ENCODE measurements at regions not wholly inside any gene's neighbourhood (a gene's known extent, or its start where the extent isn't known, plus 50 kb on each side); places are given as distances from the start of the nearest gene placed in this dataset.
"Not testable (repeated sequence)": the region's sequence is repeated elsewhere in the genome, so short reads cannot be mapped to it uniquely, and the experiment has no call there.

GRCh38 chr4:31877429-31877828, 1157.3 kb downstream of the PCDH7 start:
- DNase-seq (no peak), ATAC-seq (no peak)
- intact Hi-C loops (cut with micrococcal nuclease): no loop called here

- ATAC-seq; DNase-seq; intact Hi-C loops (cut with micrococcal nuclease): not testable (repeated sequence)
Measured at GRCh38 chr4:31880837-31881236, 1160.7 kb downstream of the PCDH7 start.

- no peak for DNase-seq
- intact Hi-C loops (cut with micrococcal nuclease): no loop called here
Measured at GRCh38 chr4:31896349-31896748, 1176.2 kb downstream of the PCDH7 start.

GRCh38 chr4:31905363-31905762, 1185.2 kb downstream of the PCDH7 start:
- ATAC-seq (no peak), DNase-seq (no peak)
- intact Hi-C loops (cut with micrococcal nuclease): no loop called here

More at GRCh38 chr4:31896349-31896748, 1176.2 kb downstream of the PCDH7 start:
- no peak for ATAC-seq

GRCh38 chr4:31908261-31908660, 1188.1 kb downstream of the PCDH7 start:
- DNase-seq (no peak), ATAC-seq (no peak)
- intact Hi-C loops (cut with micrococcal nuclease): no loop called here

GRCh38 chr4:31917334-31917733, 1197.2 kb downstream of the PCDH7 start:
- ATAC-seq (no peak), DNase-seq (no peak)
- intact Hi-C loops (cut with micrococcal nuclease): no loop called here

- DNase-seq (no peak), ATAC-seq (no peak)
- intact Hi-C loops (cut with micrococcal nuclease): no loop called here
Measured at GRCh38 chr4:31918891-31919290, 1198.7 kb downstream of the PCDH7 start.

GRCh38 chr4:31923634-31924033, 1203.5 kb downstream of the PCDH7 start:
- no peak for ATAC-seq
- intact Hi-C loops (cut with micrococcal nuclease): no loop called here
- no peak for DNase-seq

GRCh38 chr4:31929676-31930345, 1209.6 kb downstream of the PCDH7 start:
- ATAC-seq: no peak
- intact Hi-C loops (cut with micrococcal nuclease): no loop called here
- DNase-seq: no peak

- intact Hi-C loops (cut with micrococcal nuclease): no loop called here
- ATAC-seq: no peak
- no peak for DNase-seq
Measured at GRCh38 chr4:31946456-31946855, 1226.3 kb downstream of the PCDH7 start.

GRCh38 chr4:31947101-31947500, 1226.9 kb downstream of the PCDH7 start:
- intact Hi-C loops (cut with micrococcal nuclease): no loop called here
- no peak for ATAC-seq
- DNase-seq: no peak

- ATAC-seq (no peak), DNase-seq (no peak)
Measured at GRCh38 chr4:31949045-31949444, 1228.9 kb downstream of the PCDH7 start.

GRCh38 chr4:31955346-31955745, 1235.2 kb downstream of the PCDH7 start:
- intact Hi-C loops (cut with micrococcal nuclease): no loop called here
- ATAC-seq (no peak), DNase-seq (no peak)

More at GRCh38 chr4:31949045-31949444, 1228.9 kb downstream of the PCDH7 start:
- intact Hi-C loops (cut with micrococcal nuclease): no loop called here

- ATAC-seq (no peak), DNase-seq (no peak)
- intact Hi-C loops (cut with micrococcal nuclease): no loop called here
Measured at GRCh38 chr4:31959972-31960371, 1239.8 kb downstream of the PCDH7 start.

GRCh38 chr4:31964685-31965084, 1244.5 kb downstream of the PCDH7 start:
- no peak for ATAC-seq
- intact Hi-C loops (cut with micrococcal nuclease): no loop called here
- DNase-seq: no peak

- intact Hi-C loops (cut with micrococcal nuclease): no loop called here
- ATAC-seq (no peak), DNase-seq (no peak)
Measured at GRCh38 chr4:31968842-31969241, 1248.7 kb downstream of the PCDH7 start.

- DNase-seq (no peak), ATAC-seq (no peak)
- intact Hi-C loops (cut with micrococcal nuclease): no loop called here
Measured at GRCh38 chr4:31974490-31975002, 1254.4 kb downstream of the PCDH7 start.

GRCh38 chr4:31979988-31980387, 1259.8 kb downstream of the PCDH7 start:
- intact Hi-C loops (cut with micrococcal nuclease): no loop called here
- no peak for ATAC-seq
- DNase-seq: no peak

GRCh38 chr4:31983246-31983645, 1263.1 kb downstream of the PCDH7 start:
- DNase-seq (no peak), ATAC-seq (no peak)
- intact Hi-C loops (cut with micrococcal nuclease): no loop called here

- intact Hi-C loops (cut with micrococcal nuclease): no loop called here
- no peak for DNase-seq
- ATAC-seq: no peak
Measured at GRCh38 chr4:31983677-31984076, 1263.5 kb downstream of the PCDH7 start.

- no peak for DNase-seq
- no peak for ATAC-seq
- intact Hi-C loops (cut with micrococcal nuclease): no loop called here
Measured at GRCh38 chr4:31984872-31985271, 1264.7 kb downstream of the PCDH7 start.

Measured in left ventricle myocardium superior (tissue), 1 donor.